ENCODE measurements at regions not wholly inside any gene's neighbourhood (a gene's known extent, or its start where the extent isn't known, plus 50 kb on each side); places are given as distances from the start of the nearest gene placed in this dataset.

GRCh38 chr5:158154226-158155005 is 295.5 kb upstream of the CLINT1 start:
- no peak overlapping the region for H3K4me2 ChIP-seq (ENCODE audit: low read depth, low read length)
- H3K4me3 ChIP-seq (ENCODE audit: low read length) = no peak overlapping the region

GRCh38 chr5:158153508-158153907 is 294.6 kb upstream of the CLINT1 start:
- no peaks in the 10 kb centered on the region for H3K9me3 ChIP-seq (replicated peaks; ENCODE audit: insufficient read depth, low read length)
- no peak overlapping the region for H3K4me2 ChIP-seq (ENCODE audit: low read depth, low read length)

More at GRCh38 chr5:158154226-158155005, 295.5 kb upstream of the CLINT1 start:
- Histone ChIP-seq H3F3A (ENCODE audit: insufficient read depth, low read length) (no peaks in the 10 kb centered on the region), H3K79me2 (ENCODE audit: low read length) (no peaks in the 10 kb centered on the region), H3K9me3 (replicated peaks; ENCODE audit: insufficient read depth, low read length) (no peaks in the 10 kb centered on the region), H3K27ac (ENCODE audit: low read length) (no peak overlapping the region), H3K36me3 (replicated peaks; ENCODE audit: insufficient read depth, low read length) (no peaks in the 10 kb centered on the region), H3K4me1 (ENCODE audit: low read length) (no peaks in the 10 kb centered on the region), H3K27me3 (replicated peaks; ENCODE audit: insufficient read depth, low read length) (no peaks in the 10 kb centered on the region), H4K20me1 (ENCODE audit: insufficient read depth, low read length) (no peaks in the 10 kb centered on the region), H3K9me2 (replicated peaks; ENCODE audit: insufficient read depth, low read length) (no peaks in the 10 kb centered on the region), H3K9ac (ENCODE audit: low read length) (no peak overlapping the region), H2AFZ (ENCODE audit: low read length) (no peak overlapping the region)
- TF ChIP-seq EZH2phosphoT487 (IDR thresholded peaks at IDR 0.05; ENCODE audit: low read length) = no peak
- no peak for TF ChIP-seq EZH2 (optimal IDR thresholded peaks at IDR 0.05; ENCODE audit: low read depth, low read length)
- TF ChIP-seq CTCF (IDR thresholded peaks at IDR 0.05; ENCODE audit: low read length) = no peak
- no peak for DNase-seq

GRCh38 chr5:158152136-158152535 is 293.2 kb upstream of the CLINT1 start:
- H3K4me3 ChIP-seq (ENCODE audit: low read length) = no peak overlapping the region
- no peak overlapping the region for H3K27ac ChIP-seq (ENCODE audit: low read length)
- H3K9me2 ChIP-seq (replicated peaks; ENCODE audit: insufficient read depth, low read length) = no peaks in the 10 kb centered on the region
- H4K20me1 ChIP-seq (ENCODE audit: insufficient read depth, low read length) = no peaks in the 10 kb centered on the region
- H3K9me3 ChIP-seq (replicated peaks; ENCODE audit: insufficient read depth, low read length) = no peaks in the 10 kb centered on the region
- H3F3A ChIP-seq (ENCODE audit: insufficient read depth, low read length) = no peaks in the 10 kb centered on the region
- no peaks in the 10 kb centered on the region for H3K79me2 ChIP-seq (ENCODE audit: low read length)
- no peaks in the 10 kb centered on the region for H3K4me1 ChIP-seq (ENCODE audit: low read length)
- DNase-seq = no peak
- no peak overlapping the region for H3K9ac ChIP-seq (ENCODE audit: low read length)
- no peak overlapping the region for H3K4me2 ChIP-seq (ENCODE audit: low read depth, low read length)
- H2AFZ ChIP-seq (ENCODE audit: low read length) = no peak overlapping the region
- no peaks in the 10 kb centered on the region for H3K36me3 ChIP-seq (replicated peaks; ENCODE audit: insufficient read depth, low read length)
- H3K27me3 ChIP-seq (replicated peaks; ENCODE audit: insufficient read depth, low read length) = no peaks in the 10 kb centered on the region
- no peak for TF ChIP-seq EZH2 (optimal IDR thresholded peaks at IDR 0.05; ENCODE audit: low read depth, low read length)

More at GRCh38 chr5:158153508-158153907, 294.6 kb upstream of the CLINT1 start:
- no peak overlapping the region for H2AFZ ChIP-seq (ENCODE audit: low read length)
- no peak overlapping the region for H3K27ac ChIP-seq (ENCODE audit: low read length)
- no peak overlapping the region for H3K9ac ChIP-seq (ENCODE audit: low read length)
- H3K4me3 ChIP-seq (ENCODE audit: low read length) = no peak overlapping the region
- no peaks in the 10 kb centered on the region for H3K4me1 ChIP-seq (ENCODE audit: low read length)
- H3K9me2 ChIP-seq (replicated peaks; ENCODE audit: insufficient read depth, low read length) = no peaks in the 10 kb centered on the region
- no peaks in the 10 kb centered on the region for H4K20me1 ChIP-seq (ENCODE audit: insufficient read depth, low read length)
- DNase-seq = no peak
- H3F3A ChIP-seq (ENCODE audit: insufficient read depth, low read length) = no peaks in the 10 kb centered on the region
- no peaks in the 10 kb centered on the region for H3K27me3 ChIP-seq (replicated peaks; ENCODE audit: insufficient read depth, low read length)
- no peaks in the 10 kb centered on the region for H3K36me3 ChIP-seq (replicated peaks; ENCODE audit: insufficient read depth, low read length)
- no peak for TF ChIP-seq CTCF (IDR thresholded peaks at IDR 0.05; ENCODE audit: low read length)
- TF ChIP-seq EZH2 (optimal IDR thresholded peaks at IDR 0.05; ENCODE audit: low read depth, low read length) = no peak
- no peak for TF ChIP-seq EZH2phosphoT487 (IDR thresholded peaks at IDR 0.05; ENCODE audit: low read length)
- no peaks in the 10 kb centered on the region for H3K79me2 ChIP-seq (ENCODE audit: low read length)

DNA sequence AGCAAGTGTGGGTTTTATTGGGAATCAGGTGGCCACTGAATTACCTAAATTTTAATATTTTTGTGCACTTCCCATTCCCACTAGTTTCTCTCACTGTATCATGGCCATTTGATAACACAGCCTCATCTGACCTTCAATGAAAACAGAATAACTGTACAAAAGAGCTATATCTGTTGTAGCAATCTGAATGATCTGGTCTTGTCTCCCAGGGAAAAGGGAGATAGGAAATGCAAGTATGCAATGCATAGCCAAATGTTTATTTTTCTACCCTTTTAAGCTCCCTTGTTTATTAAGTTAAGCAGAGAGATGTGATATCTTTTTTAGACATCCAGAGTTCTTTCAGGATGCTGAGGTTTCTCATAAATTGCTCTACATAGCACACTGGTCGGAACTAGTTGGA is 288.3 kb upstream of the CLINT1 start:
- no peak for DNase-seq
- no peak overlapping the region for H3K9ac ChIP-seq (ENCODE audit: low read length)
- no peak for TF ChIP-seq EZH2phosphoT487 (IDR thresholded peaks at IDR 0.05; ENCODE audit: low read length)
- no peaks in the 10 kb centered on the region for H4K20me1 ChIP-seq (ENCODE audit: insufficient read depth, low read length)
- H3K36me3 ChIP-seq (replicated peaks; ENCODE audit: insufficient read depth, low read length) = no peaks in the 10 kb centered on the region
- H3K27me3 ChIP-seq (replicated peaks; ENCODE audit: insufficient read depth, low read length) = no peaks in the 10 kb centered on the region
- no peak overlapping the region for H3K4me3 ChIP-seq (ENCODE audit: low read length)
- H3K4me1 ChIP-seq (ENCODE audit: low read length) = no peaks in the 10 kb centered on the region
- H3K4me2 ChIP-seq (ENCODE audit: low read depth, low read length) = no peak overlapping the region
- H2AFZ ChIP-seq (ENCODE audit: low read length) = no peak overlapping the region
- H3K9me2 ChIP-seq (replicated peaks; ENCODE audit: insufficient read depth, low read length) = no peaks in the 10 kb centered on the region
- H3K9me3 ChIP-seq (replicated peaks; ENCODE audit: insufficient read depth, low read length) = no peaks in the 10 kb centered on the region
- no peak overlapping the region for H3K27ac ChIP-seq (ENCODE audit: low read length)
- no peaks in the 10 kb centered on the region for H3K79me2 ChIP-seq (ENCODE audit: low read length)
- no peaks in the 10 kb centered on the region for H3F3A ChIP-seq (ENCODE audit: insufficient read depth, low read length)

Measured in MM.1S (cell line).